Erythroblast (primary cell): ENCODE measurements at regions not wholly inside any gene's neighbourhood (a gene's known extent, or its start where the extent isn't known, plus 50 kb on each side); places are given as distances from the start of the nearest gene placed in this dataset.

Source experiments
- GATA1 ChIP-seq: IDR thresholded peaks from 2 replicates; pipeline ENCODE4 v1.6.1; 2011; ENCODE audit warnings: low read depth, mild to moderate bottlenecking, control low read depth, low read length, moderate library complexity
- POLR2A ChIP-seq: IDR thresholded peaks from 2 replicates; pipeline ENCODE4 v1.6.1; 2011; ENCODE audit warnings: mild to moderate bottlenecking, low read length

- TF ChIP-seq POLR2A, result no peak
- no peak for TF ChIP-seq GATA1
Observed at GRCh38 chr15:26372706-26373105, 400.2 kb downstream of the GABRB3 start.
